ENCODE measurements at regions not wholly inside any gene's neighbourhood (a gene's known extent, or its start where the extent isn't known, plus 50 kb on each side); places are given as distances from the start of the nearest gene placed in this dataset.
A peak's percentile ranks its signal among the peaks of the same experiment; 100 is the strongest.
"Not testable (repeated sequence)": the region's sequence is repeated elsewhere in the genome, so short reads cannot be mapped to it uniquely, and the experiment has no call there.

DNA sequence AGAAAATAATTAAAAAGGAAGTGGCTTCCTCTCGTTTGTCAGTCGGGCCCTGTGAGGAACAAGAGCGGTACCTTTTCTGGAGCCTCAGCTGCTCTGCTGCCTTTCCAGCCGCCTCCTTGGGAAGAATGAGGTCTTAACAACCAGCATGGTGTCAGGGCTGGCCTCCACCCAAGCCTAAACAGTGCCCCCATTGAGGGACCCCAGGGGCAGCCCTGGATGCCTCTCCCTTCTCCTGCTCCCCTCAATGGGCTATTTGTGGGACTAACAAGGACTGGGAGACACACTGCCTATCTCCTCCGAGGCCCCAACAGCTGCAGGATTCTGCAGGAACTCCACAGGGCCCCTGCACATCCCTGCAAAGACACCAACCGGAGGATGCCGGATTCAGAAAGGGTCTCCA is 155.4 kb upstream of the MAP3K1 start:
- DNase-seq: no peak

GRCh38 chr5:56658972-56659371 is 156.4 kb upstream of the MAP3K1 start:
- no peak for DNase-seq

- no peak for DNase-seq
Measured at GRCh38 chr5:56656846-56657726, 158.3 kb upstream of the MAP3K1 start.

GRCh38 chr5:56651893-56652292 is 163.5 kb upstream of the MAP3K1 start:
- DNase-seq: no peak

DNA sequence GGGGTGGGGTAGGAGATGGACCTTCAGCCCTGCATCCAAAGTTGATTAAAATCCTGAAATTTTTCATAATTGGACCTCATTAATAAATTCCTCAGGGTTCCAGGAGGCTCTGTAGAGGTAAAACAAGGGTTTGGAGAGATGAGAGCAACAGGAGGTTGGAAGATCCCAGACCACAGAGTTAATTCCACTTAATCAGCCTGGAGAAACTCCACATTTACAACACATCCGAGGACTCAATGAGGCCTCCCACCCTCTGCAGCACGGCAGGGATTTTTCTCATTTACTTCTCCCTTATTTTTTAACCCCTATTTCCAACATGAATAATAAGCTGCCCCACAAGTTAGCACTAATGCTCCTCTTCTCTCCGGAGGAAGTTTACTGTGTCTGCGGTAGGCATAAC is 165.0 kb upstream of the MAP3K1 start:
- no peak for DNase-seq

DNA sequence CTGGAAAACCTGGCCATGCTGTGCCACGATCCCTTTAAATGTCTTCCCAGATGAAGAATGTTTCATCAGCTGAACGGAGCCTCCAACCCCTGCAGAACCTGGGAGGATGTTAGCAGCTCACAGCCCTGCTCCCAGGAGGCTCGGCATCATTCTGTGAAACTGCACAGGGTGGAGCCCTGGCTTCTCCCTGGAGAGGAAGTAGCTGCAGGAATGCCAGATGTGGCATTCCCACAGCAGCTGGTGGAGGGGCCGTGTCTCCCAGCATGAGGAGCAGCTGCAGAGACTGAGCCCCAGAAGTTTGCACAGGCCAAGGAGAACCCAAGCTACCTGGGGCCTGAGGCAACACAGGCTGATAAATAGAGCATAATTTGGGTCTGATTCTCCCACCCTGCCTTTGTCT is 165.8 kb upstream of the MAP3K1 start:
- peak in 2 of 3 donors; percentile 35 to 58 for DNase-seq

DNA sequence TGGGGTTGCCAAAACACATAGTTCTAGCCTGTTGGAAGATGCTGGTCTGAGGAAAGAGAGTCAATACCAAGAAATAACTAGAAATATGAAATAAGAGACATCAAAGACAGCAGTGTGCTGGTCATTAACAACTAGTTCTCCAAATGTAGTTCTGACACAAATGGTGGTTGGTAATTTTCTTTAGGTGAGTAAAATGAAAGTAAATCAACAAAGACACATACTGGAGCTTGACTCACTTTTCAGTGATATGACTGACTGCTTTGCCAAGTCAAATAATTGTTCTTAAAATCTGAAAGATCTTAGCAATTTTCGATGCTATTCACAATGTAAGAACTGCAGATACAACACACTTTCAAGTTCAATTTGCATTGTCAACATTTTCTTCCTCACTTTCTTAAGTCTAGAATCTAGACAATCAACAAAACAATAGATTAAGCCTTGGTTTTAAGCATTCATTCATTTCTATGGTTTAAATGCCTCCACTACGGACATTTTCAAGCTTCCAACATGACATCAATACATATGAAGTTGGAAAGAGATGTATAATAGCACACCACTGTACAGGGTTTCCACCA is 166.8 kb upstream of the MAP3K1 start:
- DNase-seq: no peak

GRCh38 chr5:56647099-56647850 is 168.1 kb upstream of the MAP3K1 start:
- no peak for DNase-seq

DNA sequence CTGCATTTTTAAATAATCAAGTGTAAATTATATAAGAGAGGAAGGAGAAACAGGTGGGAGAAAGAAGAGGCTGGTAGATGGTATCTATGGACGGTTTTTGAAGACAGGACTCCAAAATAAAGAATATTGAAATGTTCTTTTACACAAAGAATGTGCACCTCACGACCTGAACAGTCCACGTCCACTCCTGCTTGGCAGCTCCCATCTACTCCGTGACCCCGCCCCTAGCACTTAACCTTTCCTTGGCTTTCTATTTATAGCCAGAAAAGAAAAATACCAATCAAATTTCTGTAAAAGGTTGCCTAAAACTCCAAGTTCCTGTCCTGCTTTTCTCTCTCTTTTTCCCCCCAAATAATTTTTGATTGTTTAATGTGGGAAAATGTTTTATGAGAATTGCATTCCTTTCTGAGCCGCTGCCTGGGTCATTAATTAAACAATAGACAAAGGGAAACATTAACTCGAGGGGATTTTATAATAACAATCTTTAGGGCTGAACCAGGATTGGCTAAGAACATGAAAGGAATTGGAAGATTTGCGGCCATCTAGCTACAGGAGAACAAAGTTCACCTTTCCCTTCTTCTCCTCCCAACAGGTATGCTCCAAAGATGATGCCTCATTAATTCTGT is 173.6 kb upstream of the MAP3K1 start:
- no peak for DNase-seq

DNA sequence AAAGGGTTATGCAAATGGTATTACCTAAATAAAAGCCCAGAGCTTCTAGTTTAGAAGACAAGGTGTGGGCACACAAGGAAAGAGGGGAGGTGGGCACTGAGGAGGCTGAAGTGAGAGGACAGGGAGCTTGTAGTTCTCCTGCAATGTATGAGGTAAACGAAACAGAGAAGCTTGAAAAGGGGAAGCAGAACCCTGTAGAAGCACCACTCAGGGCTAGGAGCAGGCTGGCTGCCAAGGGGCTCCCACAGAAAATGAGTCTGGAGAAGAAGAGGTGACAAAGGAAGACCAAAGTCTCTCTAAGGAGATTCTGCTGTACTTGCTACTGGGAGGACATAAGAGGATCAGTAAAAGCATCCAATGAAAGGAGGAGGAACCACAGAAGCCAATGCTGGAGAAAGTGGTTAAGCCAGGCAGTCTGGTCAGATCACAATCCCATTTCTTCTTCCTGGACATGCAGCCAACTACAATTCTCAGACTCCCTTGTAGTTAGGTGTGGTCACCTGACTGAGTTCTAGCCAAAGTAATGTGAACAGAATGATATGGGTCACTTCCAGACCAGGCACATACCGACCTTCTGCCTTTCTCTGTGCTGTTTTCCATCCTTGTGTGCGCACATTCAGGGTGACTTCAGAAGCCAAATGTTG is 174.5 kb upstream of the MAP3K1 start:
- peak in 1 of 3 donors; percentile 30 for DNase-seq

GRCh38 chr5:56639476-56639875 is 175.9 kb upstream of the MAP3K1 start:
- no peak for DNase-seq

DNA sequence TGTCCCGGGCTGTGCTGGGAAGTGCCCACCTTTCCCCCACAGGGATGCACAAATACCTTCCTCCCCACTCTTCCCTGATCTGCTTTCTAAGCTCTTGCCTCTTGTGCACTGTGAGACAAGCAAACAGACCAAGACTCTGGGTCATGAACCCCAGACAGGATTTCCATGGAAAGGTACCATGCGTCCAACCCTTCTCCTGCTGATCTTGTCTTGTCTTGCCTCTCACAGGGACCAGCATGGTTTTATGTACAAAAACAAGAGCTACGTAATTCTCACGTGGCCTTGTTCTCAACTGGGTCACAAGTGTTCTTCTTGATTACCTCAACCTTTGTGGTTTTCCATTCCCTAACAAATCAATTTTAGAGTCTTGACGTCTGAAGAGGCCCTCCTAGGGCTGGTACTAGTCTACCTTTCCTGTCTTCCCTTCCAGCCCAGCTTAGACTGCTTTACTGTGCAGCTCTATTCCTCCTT is 176.5 kb upstream of the MAP3K1 start:
- no peak for DNase-seq

DNA sequence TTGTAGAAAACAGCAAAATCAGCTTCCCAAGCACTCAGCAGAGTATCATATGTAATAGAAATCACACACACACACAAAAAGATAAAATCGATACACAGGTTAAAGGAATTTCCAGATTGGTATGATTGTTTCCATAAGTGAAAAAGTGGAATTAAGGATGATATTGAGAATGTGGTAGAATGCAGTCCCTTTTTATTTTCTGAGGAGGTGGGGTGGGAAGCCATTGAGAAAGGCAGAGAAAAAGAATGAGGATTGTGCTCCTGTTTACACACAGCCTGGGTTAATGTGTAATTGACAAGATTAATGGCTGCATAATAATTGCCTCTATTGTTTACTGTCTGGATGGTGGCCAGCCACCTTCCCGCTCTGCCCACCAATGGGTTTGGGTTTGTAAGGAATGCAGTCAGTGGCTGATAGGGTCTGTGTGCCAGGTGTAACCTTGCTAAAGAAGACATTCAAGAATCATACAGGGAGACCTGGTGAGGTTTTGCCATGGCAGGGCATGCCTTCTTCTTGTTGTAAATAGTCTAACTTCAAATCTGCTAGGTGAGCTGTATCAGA is 177.2 kb upstream of the MAP3K1 start:
- no peak for DNase-seq

GRCh38 chr5:56637321-56637920 is 177.9 kb upstream of the MAP3K1 start:
- DNase-seq: no peak

- DNase-seq: no peak
Measured at GRCh38 chr5:56633950-56634349, 181.4 kb upstream of the MAP3K1 start.

- DNase-seq: no peak
Measured at GRCh38 chr5:56632939-56633338, 182.4 kb upstream of the MAP3K1 start.

DNA sequence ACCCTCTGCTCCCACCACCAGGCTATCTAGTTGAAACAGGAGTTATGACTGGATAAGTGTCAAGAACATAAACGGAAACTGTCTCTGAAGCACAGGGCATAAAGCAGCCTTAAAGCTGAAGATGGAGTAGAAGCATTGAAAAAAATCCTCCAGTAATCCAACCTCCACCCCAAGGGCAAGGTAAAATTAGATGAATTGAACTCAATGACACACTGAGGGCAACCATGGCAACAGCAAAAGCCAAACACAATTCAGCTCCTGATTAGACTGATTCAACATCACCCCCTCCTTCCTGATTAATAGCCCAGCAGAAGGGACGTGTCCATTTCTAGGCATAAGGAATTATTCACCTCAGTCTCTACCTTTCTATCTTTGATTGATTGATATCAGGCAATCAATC is 183.2 kb upstream of the MAP3K1 start:
- no peak for DNase-seq

DNA sequence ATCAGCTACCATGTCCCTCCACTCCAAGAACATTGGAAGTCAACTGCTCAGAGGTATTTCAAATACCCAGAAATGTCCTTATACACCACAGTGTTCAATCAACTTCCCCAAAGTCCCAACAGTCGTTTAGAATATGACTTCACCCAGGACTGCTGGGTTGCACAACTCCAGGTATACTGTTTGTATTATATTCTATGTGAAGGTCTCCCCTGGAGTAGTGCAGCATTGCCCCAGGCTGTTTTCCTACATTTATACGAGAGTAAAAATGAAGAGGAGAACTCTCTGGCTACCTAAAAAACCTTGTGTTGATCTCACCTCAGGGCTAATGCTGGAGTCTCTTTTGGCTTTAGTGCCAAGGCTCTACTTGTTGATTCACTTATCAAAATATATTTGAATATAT is 183.6 kb upstream of the MAP3K1 start:
- no peak for DNase-seq

DNA sequence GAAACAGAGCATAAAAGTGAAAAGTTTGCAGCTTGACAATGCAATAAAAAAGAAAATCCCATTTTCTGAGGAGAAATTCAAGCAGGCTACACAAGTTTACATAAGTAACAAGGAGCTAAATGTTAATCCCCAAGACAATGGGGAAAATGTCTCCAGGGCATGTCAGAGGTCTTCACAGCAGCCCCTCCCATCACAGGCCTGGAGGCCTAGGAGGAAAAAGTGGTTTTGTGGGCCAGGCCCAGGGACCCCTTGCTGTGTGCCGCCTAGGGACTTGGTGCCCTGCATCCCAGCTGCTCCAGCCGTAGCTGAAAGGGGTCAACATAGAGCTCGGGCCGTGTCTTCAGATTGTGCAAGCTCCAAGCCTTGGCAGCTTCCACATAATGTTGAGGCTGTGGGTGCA is 186.7 kb upstream of the MAP3K1 start:
- DNase-seq: not testable (repeated sequence)

DNA sequence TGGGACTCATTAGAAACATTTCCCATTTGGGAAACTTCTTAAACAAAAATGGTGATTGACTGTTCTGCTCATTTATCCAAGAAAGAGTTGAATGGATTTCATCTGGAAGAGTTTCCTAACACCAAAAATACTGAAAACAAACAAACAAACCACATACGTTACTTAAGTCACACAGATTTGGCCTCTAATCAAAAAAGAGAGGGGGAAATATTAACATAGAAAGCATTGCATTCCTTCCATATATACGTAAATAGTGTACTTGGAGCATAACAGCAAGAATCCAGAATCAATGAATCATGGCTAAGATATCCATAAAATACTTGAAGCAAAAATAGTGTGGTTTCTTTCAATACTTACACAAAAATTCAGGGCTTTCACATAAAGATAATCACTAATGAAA is 189.8 kb upstream of the MAP3K1 start:
- peak; percentile 81 to 95 (median 92) for DNase-seq

DNA sequence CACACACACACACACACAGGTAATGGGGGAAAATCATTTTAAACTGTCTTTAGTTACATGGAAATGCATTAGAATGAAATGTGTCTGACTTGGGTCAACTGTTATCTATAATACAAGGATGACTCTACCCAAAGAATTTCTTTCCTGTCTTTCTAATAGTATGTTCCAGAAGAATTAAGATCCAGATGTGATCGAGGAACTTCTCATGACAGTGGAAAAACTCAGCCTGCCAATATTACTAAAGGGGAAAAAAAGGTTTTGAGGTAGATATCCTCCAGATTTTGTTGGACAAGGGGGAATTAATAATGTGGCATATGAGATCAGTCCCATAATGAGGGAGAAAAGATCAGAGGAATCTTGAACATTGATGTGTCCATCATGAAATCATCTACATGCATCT is 190.6 kb upstream of the MAP3K1 start:
- DNase-seq: peak in 2 of 3 donors; percentile 42 to 73

Measured in muscle of back (tissue), 3 donors.